GM19043 (cell line): ENCODE measurements at regions not wholly inside any gene's neighbourhood (a gene's known extent, or its start where the extent isn't known, plus 50 kb on each side); places are given as distances from the start of the nearest gene placed in this dataset.

ENCODE experiments used
- ATAC-seq: cut with Tn5 transposase; IDR thresholded peaks from one replicate; pipeline ENCODE4 v1.9.1; 2021; ENCODE audit warnings: low read depth; ENCODE audit not compliant: unreplicated experiment

GRCh38 chr1:181142096-181142958, 53.8 kb downstream of the IER5 start:
- peak; percentile 66 for ATAC-seq

DNA sequence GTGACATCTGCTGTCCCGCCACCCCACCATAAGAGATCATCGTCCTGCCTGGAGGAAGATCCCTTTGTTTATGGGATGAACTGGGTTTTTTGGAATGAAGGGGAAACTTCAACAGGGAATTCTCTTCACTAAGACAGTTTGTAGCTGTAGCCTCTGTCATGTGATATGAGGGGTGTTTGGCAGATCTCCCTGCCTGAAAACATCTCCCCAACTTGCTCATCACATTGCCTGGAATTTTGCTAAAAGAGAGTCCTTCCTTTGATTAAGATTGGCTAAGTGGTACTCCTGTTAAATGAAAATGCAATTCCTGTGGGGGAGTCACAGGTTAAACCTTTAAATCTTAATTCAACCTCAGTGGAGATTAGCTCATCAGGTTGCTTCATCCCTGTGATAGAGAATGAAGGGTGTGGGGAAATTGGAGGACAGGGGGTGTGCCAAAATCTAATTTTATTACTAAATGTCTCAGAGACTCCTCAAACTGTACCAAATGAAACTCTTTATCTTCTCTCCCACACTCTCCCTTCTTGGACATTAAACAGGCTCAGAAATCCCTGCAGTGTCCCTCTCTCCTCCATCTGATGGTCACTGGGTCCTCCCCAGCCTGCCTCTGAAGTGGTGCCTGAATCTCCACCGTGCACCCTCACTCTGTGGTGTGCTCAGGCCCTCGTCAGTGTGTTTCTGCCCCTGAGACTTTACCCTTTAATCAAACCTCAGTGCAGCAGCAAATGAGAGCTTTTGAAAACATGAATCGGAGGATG, 54.8 kb downstream of the IER5 start:
- ATAC-seq, result no peak

- no peak for ATAC-seq
Observed at GRCh38 chr1:181144238-181144637, 55.7 kb downstream of the IER5 start.

- no peak for ATAC-seq
Observed at GRCh38 chr1:181148636-181149035, 60.1 kb downstream of the IER5 start.

- ATAC-seq, result peak; percentile 74
Observed at GRCh38 chr1:181149326-181150125, 61.0 kb downstream of the IER5 start.

GRCh38 chr1:181150273-181150672, 61.8 kb downstream of the IER5 start:
- ATAC-seq, result no peak

- ATAC-seq, result no peak
Observed at GRCh38 chr1:181150842-181151241, 62.3 kb downstream of the IER5 start.

DNA sequence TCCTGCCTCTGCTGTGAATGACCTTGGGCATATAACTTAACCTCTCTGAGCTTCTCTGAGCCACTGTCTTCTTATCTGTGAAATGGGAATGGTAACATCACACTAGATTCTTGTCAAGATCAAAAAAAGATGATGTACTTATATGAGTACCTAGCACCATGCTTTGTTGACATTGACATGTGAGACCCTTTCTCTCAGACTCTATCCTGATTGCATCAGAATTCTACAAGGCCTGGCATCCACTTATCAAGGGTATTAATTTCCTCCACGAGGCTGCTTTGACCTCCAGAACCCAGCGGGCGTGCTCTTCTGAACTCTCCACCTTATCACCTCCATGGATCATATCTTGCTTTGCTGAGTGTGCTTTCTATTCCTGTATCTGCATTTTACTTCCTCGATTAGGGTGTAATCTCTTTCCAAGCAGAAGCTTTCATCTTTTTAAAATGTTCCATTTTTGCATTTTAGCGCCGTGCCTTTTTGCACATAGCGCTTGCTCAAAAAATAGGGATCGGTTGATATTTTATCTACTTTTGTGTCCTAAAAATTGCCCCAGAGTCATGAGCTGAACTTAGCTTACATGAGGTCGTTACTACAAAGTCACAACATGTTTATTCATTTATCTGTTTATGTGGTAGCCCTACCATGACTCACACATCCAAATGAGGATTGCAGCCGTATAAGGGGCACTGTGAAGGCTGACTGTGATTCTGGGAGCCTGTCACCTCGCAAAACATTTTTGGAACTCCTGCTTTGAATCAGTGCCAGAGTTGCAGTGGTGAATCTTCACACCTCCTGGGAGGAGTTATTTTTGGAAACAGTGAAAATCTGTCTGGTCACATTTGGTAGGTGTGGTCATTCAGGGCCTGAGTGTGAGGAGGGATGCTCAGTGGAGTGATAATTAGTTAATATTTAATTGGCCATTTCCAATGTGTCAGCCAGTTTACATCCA, 63.2 kb downstream of the IER5 start:
- peak; percentile 37 for ATAC-seq

GRCh38 chr1:181152892-181153633, 64.6 kb downstream of the IER5 start:
- ATAC-seq, result peak; percentile 60

DNA sequence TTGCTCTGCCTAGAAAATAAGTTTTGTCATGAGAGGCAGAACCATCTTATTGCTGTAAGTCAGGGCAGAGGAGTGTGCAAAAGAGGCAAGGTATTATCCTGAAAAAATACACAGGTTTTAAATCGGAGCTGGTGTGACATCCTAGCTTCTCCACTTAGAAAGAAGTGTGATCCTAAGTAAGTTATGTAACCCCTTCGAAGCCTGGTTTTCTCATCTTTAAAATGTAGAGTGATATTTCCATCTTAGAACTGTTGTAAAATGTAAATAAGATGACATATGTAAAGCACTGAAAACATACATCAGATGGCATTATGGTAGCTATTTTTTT, 65.1 kb downstream of the IER5 start:
- no peak for ATAC-seq

GRCh38 chr1:181155339-181155738, 66.8 kb downstream of the IER5 start:
- no peak for ATAC-seq

- no peak for ATAC-seq
Observed at GRCh38 chr1:181159451-181160140, 71.1 kb downstream of the IER5 start.

DNA sequence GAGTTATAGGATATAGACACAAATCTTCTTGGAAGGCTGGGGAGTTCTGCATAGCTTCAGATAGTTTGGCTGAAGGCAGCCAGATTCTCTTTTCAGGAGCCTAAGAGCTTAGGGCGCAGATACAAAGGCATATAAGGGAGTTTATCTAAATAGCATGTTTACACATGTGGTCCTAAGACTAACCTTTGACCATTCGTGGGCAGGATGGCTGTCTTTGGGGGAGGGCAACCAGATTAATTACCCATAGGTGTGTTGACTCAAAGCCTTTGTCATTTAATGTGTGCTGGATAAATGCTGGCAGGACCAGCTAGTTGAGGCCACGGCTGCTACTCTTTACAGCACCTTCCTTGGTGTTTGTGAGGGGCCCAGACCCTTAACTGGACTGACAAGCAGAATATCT, 71.8 kb downstream of the IER5 start:
- ATAC-seq, result no peak

DNA sequence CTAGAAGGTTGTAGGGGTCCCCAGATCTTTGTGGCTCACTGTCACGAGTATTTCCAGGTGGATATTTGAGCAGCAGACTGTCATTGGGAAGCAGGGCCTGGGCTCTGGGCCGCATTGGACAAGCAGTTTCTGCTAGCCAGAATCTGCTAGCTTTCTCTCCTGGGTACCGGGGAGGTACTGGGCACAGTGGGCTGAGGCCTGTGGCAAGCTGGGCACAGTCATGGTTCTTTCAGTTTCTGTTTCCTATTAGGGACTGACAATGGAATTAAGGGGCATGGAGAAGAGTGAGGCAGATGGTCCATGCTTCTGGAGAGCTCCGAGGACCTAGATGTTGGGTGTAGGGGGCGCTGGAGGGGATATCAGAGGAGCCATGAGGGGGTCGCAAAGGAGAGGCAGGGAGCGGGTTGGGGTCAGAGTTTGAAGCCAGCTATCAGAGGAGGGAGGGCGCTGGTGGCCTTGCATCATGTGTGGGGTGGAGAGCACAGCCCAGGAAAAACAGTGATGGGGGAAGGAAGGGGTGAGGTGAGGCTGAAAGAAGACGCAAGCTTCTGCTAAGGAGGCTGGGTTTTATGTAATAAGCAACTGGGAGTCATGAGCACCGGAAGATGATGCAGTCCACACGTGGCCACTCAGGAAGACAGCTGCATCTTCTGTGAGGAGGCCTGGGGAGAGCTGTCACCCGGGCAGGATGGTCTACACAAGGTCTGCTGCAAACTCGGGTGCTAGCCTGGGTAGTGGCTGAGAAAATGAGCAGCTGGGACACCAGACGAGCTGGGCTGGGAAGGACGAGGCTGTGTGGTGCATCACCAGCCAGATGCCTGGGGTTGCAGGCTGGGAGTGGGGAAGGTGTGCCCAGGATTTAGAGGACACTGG, 72.7 kb downstream of the IER5 start:
- no peak for ATAC-seq

GRCh38 chr1:181163662-181164061, 75.2 kb downstream of the IER5 start:
- no peak for ATAC-seq

DNA sequence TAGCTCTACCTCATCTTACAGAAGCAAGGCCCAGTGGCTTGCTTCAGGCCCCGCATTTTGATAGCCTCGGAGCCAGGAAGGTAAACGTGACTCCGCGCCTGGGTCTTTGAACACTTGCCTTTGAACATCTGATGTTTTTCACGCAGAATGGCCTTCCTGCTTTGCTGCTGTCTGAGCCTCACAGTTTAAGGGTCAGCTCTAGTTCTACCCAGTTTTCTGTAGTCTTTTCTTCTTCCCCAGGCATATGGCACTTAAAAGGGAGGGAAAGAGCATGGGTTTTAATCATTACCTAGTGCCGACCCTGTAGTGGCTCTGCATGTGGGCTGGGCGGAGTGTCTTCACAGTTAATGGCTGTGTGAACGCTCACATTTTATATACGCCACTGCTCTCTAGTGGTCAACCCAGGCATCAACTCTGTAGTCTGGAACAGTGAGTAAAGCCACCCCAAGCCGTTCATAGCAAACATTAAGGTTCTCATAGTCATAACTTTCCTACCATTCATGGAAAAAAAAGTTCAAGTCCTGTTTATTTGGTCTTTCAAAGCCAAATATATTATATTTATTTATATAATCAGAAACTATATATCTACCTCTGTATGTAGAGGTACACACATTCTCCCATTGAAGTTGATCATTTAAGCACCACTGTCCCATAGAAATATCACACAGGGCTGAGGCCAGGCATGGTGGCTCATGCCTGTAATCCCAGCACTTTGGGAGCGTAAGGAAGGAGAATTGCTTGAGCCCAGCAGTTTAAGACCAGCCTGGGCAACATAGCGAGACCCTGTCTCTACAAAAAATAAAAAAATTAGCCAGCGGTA, 78.1 kb downstream of the IER5 start:
- peak; percentile 97 for ATAC-seq

- no peak for ATAC-seq
Observed at GRCh38 chr1:181169281-181169865, 80.9 kb downstream of the IER5 start.
